GM12874 (cell line): ENCODE measurements at regions not wholly inside any gene's neighbourhood (a gene's known extent, or its start where the extent isn't known, plus 50 kb on each side); places are given as distances from the start of the nearest gene placed in this dataset.

ENCODE experiments used
- CTCF ChIP-seq: IDR thresholded peaks from 2 replicates; pipeline ENCODE4 v1.5.1; 2011; ENCODE audit warnings: low read depth, mild to moderate bottlenecking, control low read depth, low read length, moderate library complexity; ENCODE audit not compliant: insufficient read depth

GRCh38 chr1:54456921-54457529, 50.8 kb upstream of the SSBP3 start:
- TF ChIP-seq CTCF: no peak

GRCh38 chr1:54456361-54456760, 50.2 kb upstream of the SSBP3 start:
- no peak for TF ChIP-seq CTCF
